ENCODE measurements at regions not wholly inside any gene's neighbourhood (a gene's known extent, or its start where the extent isn't known, plus 50 kb on each side); places are given as distances from the start of the nearest gene placed in this dataset.

DNA sequence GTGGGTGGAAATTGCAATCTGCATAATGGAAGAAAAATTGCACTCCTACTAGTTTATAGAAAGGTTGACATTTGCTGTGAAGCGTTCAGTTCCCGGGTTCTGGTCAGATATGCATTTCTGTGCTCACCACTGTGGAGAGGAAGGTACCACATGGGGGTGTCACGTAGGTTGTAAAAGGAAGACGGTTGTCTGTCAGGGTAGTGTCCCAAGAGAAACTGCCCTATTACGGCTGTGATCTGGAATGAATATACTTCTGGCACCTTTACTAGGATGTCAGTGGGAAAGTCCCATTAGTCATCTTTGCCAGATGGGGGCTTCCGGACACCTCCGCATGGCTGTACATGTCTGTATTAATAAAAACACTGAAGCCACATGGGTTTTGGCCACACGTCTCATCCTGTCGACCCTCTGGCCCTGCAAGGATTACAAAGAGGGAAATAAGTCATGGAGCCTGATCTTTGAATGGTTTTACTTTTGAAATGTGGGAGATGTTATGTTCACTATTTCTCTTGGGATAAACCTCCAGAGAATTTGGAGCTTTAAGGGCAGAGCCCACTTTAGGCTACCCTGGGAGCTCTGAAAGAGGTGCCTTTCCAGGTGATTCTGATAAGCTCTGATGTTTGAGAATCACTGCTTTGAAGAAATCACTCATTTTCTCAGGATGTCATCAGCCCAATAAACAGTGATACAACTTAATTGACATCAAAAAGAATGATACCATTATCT, 133.9 kb downstream of the AKAP11 start:
- TF ChIP-seq POLR2A (IDR thresholded peaks at IDR 0.05), result no peak
- TF ChIP-seq, protein P1, sequence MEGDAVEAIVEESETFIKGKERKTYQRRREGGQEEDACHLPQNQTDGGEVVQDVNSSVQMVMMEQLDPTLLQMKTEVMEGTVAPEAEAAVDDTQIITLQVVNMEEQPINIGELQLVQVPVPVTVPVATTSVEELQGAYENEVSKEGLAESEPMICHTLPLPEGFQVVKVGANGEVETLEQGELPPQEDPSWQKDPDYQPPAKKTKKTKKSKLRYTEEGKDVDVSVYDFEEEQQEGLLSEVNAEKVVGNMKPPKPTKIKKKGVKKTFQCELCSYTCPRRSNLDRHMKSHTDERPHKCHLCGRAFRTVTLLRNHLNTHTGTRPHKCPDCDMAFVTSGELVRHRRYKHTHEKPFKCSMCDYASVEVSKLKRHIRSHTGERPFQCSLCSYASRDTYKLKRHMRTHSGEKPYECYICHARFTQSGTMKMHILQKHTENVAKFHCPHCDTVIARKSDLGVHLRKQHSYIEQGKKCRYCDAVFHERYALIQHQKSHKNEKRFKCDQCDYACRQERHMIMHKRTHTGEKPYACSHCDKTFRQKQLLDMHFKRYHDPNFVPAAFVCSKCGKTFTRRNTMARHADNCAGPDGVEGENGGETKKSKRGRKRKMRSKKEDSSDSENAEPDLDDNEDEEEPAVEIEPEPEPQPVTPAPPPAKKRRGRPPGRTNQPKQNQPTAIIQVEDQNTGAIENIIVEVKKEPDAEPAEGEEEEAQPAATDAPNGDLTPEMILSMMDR (IDR thresholded peaks at IDR 0.05), result no peak
- no peak overlapping the region for H3K27ac ChIP-seq
- DNase-seq, result no peak
- H3K4me3 ChIP-seq, result no peak overlapping the region
- no peak for ATAC-seq
- no peaks in the 10 kb centered on the region for H3K4me1 ChIP-seq
- H3K36me3 ChIP-seq (replicated peaks in 1 of 2; ENCODE audit: insufficient read depth in 1 of 2, low read depth in 2 of 2), result no peaks in the 10 kb centered on the region
- no peaks in the 10 kb centered on the region for H3K9me3 ChIP-seq
- intact Hi-C loops (cut with DNase I), result no loop called here
- H3K27me3 ChIP-seq, result no peaks in the 10 kb centered on the region
- 64 to 67% methylated on average over 9 of the region's 9 CpGs for WGBS, 2 donors

DNA sequence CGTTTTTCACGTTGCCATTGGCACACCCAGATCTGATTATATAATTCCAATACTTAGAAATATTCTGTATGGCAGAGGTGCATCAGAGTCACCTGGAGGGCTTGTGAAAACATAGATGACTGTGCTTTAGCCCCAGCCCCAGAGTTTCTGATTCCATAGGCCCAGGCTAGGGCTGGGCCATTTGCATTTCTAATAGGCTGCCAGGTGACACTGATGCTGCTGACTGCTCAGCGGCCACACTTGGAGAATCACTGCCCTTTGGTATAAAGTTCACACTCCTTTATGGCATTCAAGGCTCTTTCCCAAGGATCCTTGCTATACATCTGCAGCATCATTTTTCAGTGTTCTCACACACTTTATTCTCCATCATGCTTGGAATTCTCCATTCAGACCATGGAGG, 137.1 kb downstream of the AKAP11 start:
- no peak for ATAC-seq
- H3K4me1 ChIP-seq, result no peaks in the 10 kb centered on the region
- no peaks in the 10 kb centered on the region for H3K9me3 ChIP-seq
- no peaks in the 10 kb centered on the region for H3K36me3 ChIP-seq (replicated peaks in 1 of 2; ENCODE audit: insufficient read depth in 1 of 2, low read depth in 2 of 2)
- DNase-seq, result no peak
- TF ChIP-seq, protein P1 (IDR thresholded peaks at IDR 0.05), result no peak
- TF ChIP-seq POLR2A (IDR thresholded peaks at IDR 0.05), result no peak
- 55 to 61% methylated on average over 3 of the region's 3 CpGs for WGBS, 2 donors
- no peaks in the 10 kb centered on the region for H3K27me3 ChIP-seq
- H3K4me3 ChIP-seq, result no peak overlapping the region
- no peak overlapping the region for H3K27ac ChIP-seq
- intact Hi-C loops (cut with DNase I), result no loop called here

DNA sequence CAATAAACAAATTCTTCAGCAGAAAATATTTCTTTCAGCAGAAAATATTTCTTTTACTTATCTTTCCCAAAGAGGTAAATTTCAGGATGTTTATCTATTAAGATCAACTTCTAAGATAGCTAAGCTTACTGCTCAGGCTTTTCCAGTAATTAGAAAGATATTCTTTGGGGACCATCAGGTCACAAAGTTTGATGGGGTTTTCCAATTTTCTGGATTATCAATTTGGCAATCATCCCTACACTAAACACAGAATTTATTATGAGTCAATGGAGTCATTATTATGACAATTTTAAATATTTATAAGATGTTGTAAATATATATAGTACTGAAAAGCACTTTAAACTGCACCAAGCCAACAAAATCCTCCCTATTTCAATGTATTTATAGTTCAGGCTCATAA, 137.6 kb downstream of the AKAP11 start:
- no peak for ATAC-seq
- intact Hi-C loops (cut with DNase I), result no loop called here
- no peaks in the 10 kb centered on the region for H3K36me3 ChIP-seq (replicated peaks in 1 of 2; ENCODE audit: insufficient read depth in 1 of 2, low read depth in 2 of 2)

DNA sequence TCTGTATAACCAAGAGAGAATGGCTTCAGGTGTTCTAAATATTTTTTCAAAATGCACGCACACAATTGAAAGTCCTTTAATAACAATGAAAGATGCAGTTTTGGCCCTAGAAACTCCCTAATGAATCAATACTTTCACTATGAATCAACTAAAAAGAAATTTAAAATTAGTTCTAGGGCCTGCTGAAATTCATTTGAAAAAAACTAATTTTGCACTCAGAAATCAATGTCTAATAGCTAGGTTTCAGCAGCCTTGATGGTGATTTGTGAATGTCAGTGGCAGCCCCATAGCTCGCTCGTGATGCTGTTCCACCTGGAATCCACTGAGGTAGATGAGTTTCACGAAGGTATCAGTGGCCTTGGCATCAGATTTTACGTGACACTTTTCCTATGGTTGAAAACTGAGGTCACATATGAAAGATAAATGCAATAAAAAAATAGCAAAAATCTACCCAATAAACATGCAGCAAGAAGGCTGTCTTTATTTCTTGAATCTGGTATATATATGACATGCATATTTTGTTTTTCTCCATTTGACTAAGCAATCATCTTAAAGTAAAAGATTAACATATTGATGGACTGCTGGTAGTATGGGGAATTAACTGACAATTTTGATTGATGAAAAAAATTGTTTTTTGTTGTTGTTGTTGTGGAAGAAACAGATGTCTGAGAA, 141.0 kb downstream of the AKAP11 start:
- no peak for DNase-seq
- no peaks in the 10 kb centered on the region for H3K9me3 ChIP-seq
- no peak overlapping the region for H3K27ac ChIP-seq
- intact Hi-C loops (cut with DNase I), result no loop called here
- H3K4me1 ChIP-seq, result no peaks in the 10 kb centered on the region
- TF ChIP-seq, protein P1 (IDR thresholded peaks at IDR 0.05), result no peak
- TF ChIP-seq POLR2A (IDR thresholded peaks at IDR 0.05), result no peak
- WGBS, 2 donors, result 73 to 80% methylated on average over 5 of the region's 5 CpGs
- no peaks in the 10 kb centered on the region for H3K27me3 ChIP-seq
- no peak overlapping the region for H3K4me3 ChIP-seq
- no peak for ATAC-seq
- no peaks in the 10 kb centered on the region for H3K36me3 ChIP-seq (replicated peaks in 1 of 2; ENCODE audit: insufficient read depth in 1 of 2, low read depth in 2 of 2)

More for the DNA sequence above, 137.6 kb downstream of the AKAP11 start:
- DNase-seq, result no peak
- TF ChIP-seq, protein P1 (IDR thresholded peaks at IDR 0.05), result no peak
- TF ChIP-seq POLR2A (IDR thresholded peaks at IDR 0.05), result no peak
- H3K4me1 ChIP-seq, result no peaks in the 10 kb centered on the region
- no peaks in the 10 kb centered on the region for H3K9me3 ChIP-seq
- H3K27ac ChIP-seq, result no peak overlapping the region
- H3K4me3 ChIP-seq, result no peak overlapping the region
- no peaks in the 10 kb centered on the region for H3K27me3 ChIP-seq

DNA sequence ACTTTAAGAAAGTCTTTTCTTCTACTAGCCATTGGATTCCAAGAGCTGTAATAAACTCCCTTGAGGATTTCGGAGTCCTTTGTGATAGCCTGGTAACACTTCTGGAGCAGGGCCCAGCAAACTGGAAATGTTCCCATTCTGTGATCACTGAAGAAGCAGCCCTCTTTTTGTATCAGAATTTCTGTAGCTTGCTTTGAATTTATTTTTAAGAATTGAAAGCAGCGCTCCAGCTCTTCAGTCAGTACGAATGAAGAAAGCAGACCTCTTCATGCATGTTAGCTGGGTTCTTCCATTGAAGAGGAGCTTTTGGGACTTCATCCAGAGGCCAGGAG, 141.5 kb downstream of the AKAP11 start:
- TF ChIP-seq, protein P1 (IDR thresholded peaks at IDR 0.05), result no peak
- no peak for TF ChIP-seq POLR2A (IDR thresholded peaks at IDR 0.05)
- H3K27me3 ChIP-seq, result no peaks in the 10 kb centered on the region
- ATAC-seq, result no peak
- no peak overlapping the region for H3K4me3 ChIP-seq
- H3K4me1 ChIP-seq, result no peaks in the 10 kb centered on the region
- DNase-seq, result no peak
- intact Hi-C loops (cut with DNase I), result no loop called here
- H3K9me3 ChIP-seq, result no peaks in the 10 kb centered on the region
- WGBS, 2 donors, result 69 to 77% methylated on average over 3 of the region's 3 CpGs
- H3K36me3 ChIP-seq (replicated peaks in 1 of 2; ENCODE audit: insufficient read depth in 1 of 2, low read depth in 2 of 2), result no peaks in the 10 kb centered on the region
- no peak overlapping the region for H3K27ac ChIP-seq
